ENCODE measurements at regions not wholly inside any gene's neighbourhood (a gene's known extent, or its start where the extent isn't known, plus 50 kb on each side); places are given as distances from the start of the nearest gene placed in this dataset.
"Not testable (repeated sequence)": the region's sequence is repeated elsewhere in the genome, so short reads cannot be mapped to it uniquely, and the experiment has no call there.

- not testable (repeated sequence) for TF ChIP-seq CTCF (IDR thresholded peaks at IDR 0.05); ZFX (IDR thresholded peaks at IDR 0.05; ENCODE audit: borderline replicate concordance)
Observed at GRCh38 chr10:38292560-38292959, 198.4 kb downstream of the ZNF37A start.
